MM.1S (cell line): ENCODE measurements at regions not wholly inside any gene's neighbourhood (a gene's known extent, or its start where the extent isn't known, plus 50 kb on each side); places are given as distances from the start of the nearest gene placed in this dataset.

ENCODE experiments used
- DNase-seq: peaks from one replicate; pipeline ENCODE4 v3.0.0-alpha.2; 2015
- H2AFZ ChIP-seq: fragments of 300-600 bp; sonication (generic); 2 replicates; pipeline ENCODE4 v1.6.0; 2016; ENCODE audit warnings: antibody characterized with exemption, low read length
- H3F3A ChIP-seq: fragments of 300-600 bp; sonication (generic); 2 replicates; pipeline ENCODE4 v1.6.1; 2016; ENCODE audit warnings: mild to moderate bottlenecking, antibody characterized with exemption, low read length, moderate library complexity, mixed read lengths; ENCODE audit not compliant: insufficient read depth
- H3K27ac ChIP-seq: fragments of 300-600 bp; sonication (generic); 2 replicates; pipeline ENCODE4 v1.5.1; 2016; ENCODE audit warnings: mild to moderate bottlenecking, low read length
- H3K27me3 ChIP-seq: fragments of 300-600 bp; sonication (generic); replicated peaks from 2 replicates; pipeline ENCODE4 v1.6.0; 2016; ENCODE audit warnings: low read length; ENCODE audit not compliant: insufficient read depth
- H3K36me3 ChIP-seq: fragments of 300-600 bp; sonication (generic); replicated peaks from 2 replicates; pipeline ENCODE4 v1.6.1; 2016; ENCODE audit warnings: mild to moderate bottlenecking, low read length, mixed read lengths; ENCODE audit not compliant: insufficient read depth
- H3K4me1 ChIP-seq: fragments of 300-600 bp; sonication (generic); 2 replicates; pipeline ENCODE4 v1.6.1; 2016; ENCODE audit warnings: low read length, mixed read lengths
- H3K4me2 ChIP-seq: fragments of 300-600 bp; sonication (generic); 2 replicates; pipeline ENCODE4 v1.6.0; 2016; ENCODE audit warnings: low read depth, low read length
- H3K4me3 ChIP-seq: fragments of 300-600 bp; sonication (generic); 2 replicates; pipeline ENCODE4 v1.5.1; 2016; ENCODE audit warnings: low read length, mixed read lengths
- H3K79me2 ChIP-seq: fragments of 300-600 bp; sonication (generic); 2 replicates; pipeline ENCODE4 v1.6.1; 2016; ENCODE audit warnings: mixed run types, low read length, mixed read lengths
- H3K9ac ChIP-seq: fragments of 300-600 bp; sonication (generic); 2 replicates; pipeline ENCODE4 v1.6.1; 2016; ENCODE audit warnings: low read length, mixed read lengths
- H3K9me2 ChIP-seq: fragments of 300-600 bp; sonication (generic); replicated peaks from 2 replicates; pipeline ENCODE4 v1.6.1; 2016; ENCODE audit warnings: mild to moderate bottlenecking, low read length, mixed read lengths; ENCODE audit not compliant: insufficient read depth
- H3K9me3 ChIP-seq: fragments of 300-600 bp; sonication (generic); replicated peaks from 2 replicates; pipeline ENCODE4 v1.6.1; 2016; ENCODE audit warnings: mild to moderate bottlenecking, low read length, mixed read lengths; ENCODE audit not compliant: insufficient read depth
- H4K20me1 ChIP-seq: fragments of 300-600 bp; sonication (generic); 2 replicates; pipeline ENCODE4 v1.6.1; 2016; ENCODE audit warnings: mild to moderate bottlenecking, low read length, moderate library complexity, mixed read lengths; ENCODE audit not compliant: insufficient read depth
- CTCF ChIP-seq: fragments of 300-600 bp; sonication (generic); IDR thresholded peaks from 2 replicates; pipeline ENCODE4 v1.5.1; 2016; ENCODE audit warnings: antibody characterized with exemption, low read length, mixed read lengths
- EZH2 ChIP-seq: fragments of 300-600 bp; sonication (generic); optimal IDR thresholded peaks from 2 replicates; pipeline ENCODE3; 2017; ENCODE audit warnings: low read depth, mild to moderate bottlenecking, antibody characterized with exemption, low read length, mixed read lengths
- EZH2phosphoT487 ChIP-seq: fragments of 300-600 bp; sonication (generic); IDR thresholded peaks from 2 replicates; pipeline ENCODE4 v1.6.1; 2018; ENCODE audit warnings: antibody characterized with exemption, low read length

- no peak for TF ChIP-seq CTCF
- no peak for TF ChIP-seq EZH2phosphoT487
- no peak for TF ChIP-seq EZH2
- Histone ChIP-seq H3K27ac (no peak overlapping the region), H3K4me3 (no peak overlapping the region)
Observed at GRCh38 chrX:13142891-13143290, 98.5 kb upstream of the FAM9C start.

DNA sequence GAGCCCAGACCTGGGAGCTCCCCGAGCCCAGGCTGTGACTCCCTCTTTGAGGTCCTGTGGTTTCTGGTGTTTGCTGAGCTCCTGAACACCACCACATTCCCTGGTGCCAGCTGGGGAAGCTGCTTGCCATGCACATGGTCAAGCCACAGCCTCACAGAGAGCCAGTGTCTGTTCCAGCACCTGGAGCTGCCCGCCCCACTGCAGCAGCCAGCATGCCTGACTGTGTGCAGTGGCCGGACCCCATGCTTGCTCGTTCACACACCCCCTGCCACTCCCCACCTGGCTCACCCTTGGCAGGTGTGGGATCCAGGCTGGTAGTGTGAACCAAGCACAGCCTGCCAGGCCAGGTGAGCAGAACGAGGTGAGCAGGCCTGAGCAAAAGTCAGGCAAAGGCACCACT, 95.6 kb upstream of the FAM9C start:
- Histone ChIP-seq H4K20me1 (no peaks in the 10 kb centered on the region), H3K4me1 (no peaks in the 10 kb centered on the region), H3F3A (no peaks in the 10 kb centered on the region), H3K27ac (no peak overlapping the region), H2AFZ (no peak overlapping the region), H3K9me3 (no peaks in the 10 kb centered on the region), H3K27me3 (no peaks in the 10 kb centered on the region), H3K9me2 (no peaks in the 10 kb centered on the region), H3K79me2 (no peaks in the 10 kb centered on the region), H3K4me2 (no peak overlapping the region), H3K4me3 (no peak overlapping the region), H3K36me3 (no peaks in the 10 kb centered on the region), H3K9ac (no peak overlapping the region)
- TF ChIP-seq CTCF (no peak), EZH2 (no peak), EZH2phosphoT487 (no peak)
- DNase-seq: no peak

More at GRCh38 chrX:13142891-13143290, 98.5 kb upstream of the FAM9C start:
- Histone ChIP-seq H3K36me3 (no peaks in the 10 kb centered on the region), H3K79me2 (no peaks in the 10 kb centered on the region), H4K20me1 (no peaks in the 10 kb centered on the region), H3K9me3 (no peaks in the 10 kb centered on the region), H3K4me2 (no peak overlapping the region), H3F3A (no peaks in the 10 kb centered on the region), H3K27me3 (no peaks in the 10 kb centered on the region), H3K4me1 (no peaks in the 10 kb centered on the region), H3K9ac (no peak overlapping the region), H2AFZ (no peak overlapping the region), H3K9me2 (no peaks in the 10 kb centered on the region)
- no peak for DNase-seq

DNA sequence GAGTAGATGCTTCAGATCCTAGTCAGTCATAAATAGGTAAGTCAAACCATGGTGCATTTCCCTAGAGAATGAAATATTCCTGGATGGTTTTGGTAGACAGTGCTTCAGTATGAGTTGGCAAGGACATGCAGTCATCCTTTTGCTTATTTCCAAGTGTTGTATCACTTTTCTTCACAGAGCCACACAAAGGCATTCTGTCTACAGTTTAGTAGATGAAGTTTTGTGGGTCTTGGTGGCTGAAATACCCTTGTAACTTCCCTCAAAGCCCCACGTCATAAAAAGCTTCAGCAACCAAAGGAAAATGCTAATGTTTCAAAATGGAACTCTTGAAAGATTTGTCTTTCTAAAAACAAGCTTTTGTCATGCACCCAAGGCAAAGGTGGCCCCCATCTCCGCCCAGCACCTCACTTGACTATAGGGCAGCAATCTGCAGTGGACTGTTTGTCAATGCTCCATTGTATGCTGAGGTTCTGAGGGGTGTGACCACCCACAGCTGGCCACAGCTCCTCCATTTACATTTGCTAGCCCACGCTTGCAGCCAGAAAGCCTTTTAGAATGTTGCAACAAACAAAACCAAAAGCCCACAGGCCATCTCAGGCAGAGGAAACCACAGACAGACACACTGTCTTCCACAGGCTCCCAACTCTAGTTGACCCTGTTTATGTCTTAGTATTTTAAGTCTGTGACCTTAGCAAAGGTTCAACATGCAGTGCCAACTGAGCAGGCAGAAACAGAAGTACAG, 87.1 kb upstream of the FAM9C start:
- no peaks in the 10 kb centered on the region for H3K36me3 ChIP-seq

More for the DNA sequence above, 87.1 kb upstream of the FAM9C start:
- Histone ChIP-seq H3K9me2 (no peaks in the 10 kb centered on the region), H3K27me3 (no peaks in the 10 kb centered on the region), H3K4me1 (peaks cover 8% of the 10 kb centered on the region; the same call in 1 of the 2 replicates), H3K4me3 (no peak overlapping the region), H2AFZ (no peak overlapping the region), H4K20me1 (no peaks in the 10 kb centered on the region), H3K9me3 (no peaks in the 10 kb centered on the region), H3K9ac (no peak overlapping the region), H3K79me2 (no peaks in the 10 kb centered on the region), H3K27ac (no peak overlapping the region), H3K4me2 (no peak overlapping the region), H3F3A (no peaks in the 10 kb centered on the region)
- DNase-seq: peak; percentile 60
- no peak for TF ChIP-seq EZH2phosphoT487
- TF ChIP-seq CTCF: no peak
- no peak for TF ChIP-seq EZH2
